ENCODE measurements at regions not wholly inside any gene's neighbourhood (a gene's known extent, or its start where the extent isn't known, plus 50 kb on each side); places are given as distances from the start of the nearest gene placed in this dataset.

- intact Hi-C loops (cut with micrococcal nuclease; ENCODE audit: unreplicated experiment): no loop called here
- RAD21 ChIA-PET (ENCODE audit: unreplicated experiment): no interaction called here
- ATAC-seq: no peak
Measured at GRCh38 chr17:56047331-56047730, 105.9 kb upstream of the ANKFN1 start.

GRCh38 chr17:56057869-56058268, 95.4 kb upstream of the ANKFN1 start:
- Histone ChIP-seq H3K79me2 (ENCODE audit: control insufficient read depth, insufficient read depth, low read length) (no peaks in the 10 kb centered on the region), H3K4me2 (ENCODE audit: control insufficient read depth, insufficient read depth) (no peak overlapping the region), H3K9ac (ENCODE audit: control insufficient read depth, insufficient read depth, low read length) (no peak overlapping the region), H3K4me1 (ENCODE audit: control insufficient read depth, insufficient read depth, low read length) (no peaks in the 10 kb centered on the region), H3K4me3 (no peak overlapping the region), H2AFZ (ENCODE audit: control insufficient read depth, low read depth, low read length) (no peak overlapping the region), H3K27me3 (replicated peaks in 1 of 2; ENCODE audit: control insufficient read depth in 2 of 2, insufficient read depth in 2 of 2, low read length in 1 of 2) (no peaks in the 10 kb centered on the region), H4K20me1 (ENCODE audit: control insufficient read depth, insufficient read depth) (no peaks in the 10 kb centered on the region), H3K36me3 (ENCODE audit: control insufficient read depth in 2 of 2, insufficient read depth in 2 of 2, low read length in 1 of 2) (no peaks in the 10 kb centered on the region), H3K9me3 (replicated peaks; ENCODE audit: control insufficient read depth, insufficient read depth, low read length) (no peaks in the 10 kb centered on the region), H3K27ac (ENCODE audit: control insufficient read depth, insufficient read depth) (no peak overlapping the region)
- SMC1A ChIA-PET (ENCODE audit: uncharacterized antibody, unreplicated experiment): interaction anchor here (0.6 kb wide), 1 partner anchor 315 kb away, joined by 3 read pairs; no protein-coding TSS in a partner anchor
- FAIRE-seq: no peak
- no peak for DNase-seq (ENCODE audit: low read depth, low spot score)
- WGBS (ENCODE audit: insufficient coverage, insufficient replicate concordance, low lambda C conversion rate, missing lambda C conversion rate): 40% methylated on average over 3 of the region's 3 CpGs
- intact Hi-C loops (cut with micrococcal nuclease; ENCODE audit: unreplicated experiment) (no loop called here), in situ Hi-C loops (cut with MboI) (no loop called here)
- RAD21 ChIA-PET (ENCODE audit: unreplicated experiment): no interaction called here
- ATAC-seq: no peak
- CTCF ChIA-PET: no interaction called here
- POLR2A ChIA-PET: no interaction called here
- BruUV-seq (replicated peaks): no TSS peak
- TF ChIP-seq PRDM15 (CRISPR knock-in tag; IDR thresholded peaks at IDR 0.05) (no peak), TCF7 (IDR thresholded peaks at IDR 0.05; ENCODE audit: borderline replicate concordance) (no peak), SUPT20H (IDR thresholded peaks at IDR 0.05; ENCODE audit: borderline replicate concordance, control insufficient read depth, low read depth, low read length) (no peak), NR2C2 (IDR thresholded peaks at IDR 0.05; ENCODE audit: borderline replicate concordance, control insufficient read depth, insufficient read length, low read depth) (no peak), JUND (IDR thresholded peaks at IDR 0.05; ENCODE audit: low read depth, low read length) (no peak), SMAD1 (IDR thresholded peaks at IDR 0.05; ENCODE audit: low read depth, partially characterized antibody) (no peak), NR2F1 (conservative IDR thresholded peaks at IDR 0.05) (no peak), CBX5 (IDR thresholded peaks at IDR 0.05; ENCODE audit: low read depth) (no peak), LARP7 (IDR thresholded peaks at IDR 0.05) (no peak), ETV6 (conservative IDR thresholded peaks at IDR 0.05 in 1 of 2, IDR thresholded peaks at IDR 0.05 in 1 of 2; ENCODE audit: borderline replicate concordance in 1 of 2, low read depth in 1 of 2) (no peak)

More at GRCh38 chr17:56047331-56047730, 105.9 kb upstream of the ANKFN1 start:
- BruUV-seq (replicated peaks): no TSS peak
- H3K36me3 ChIP-seq (ENCODE audit: control insufficient read depth in 2 of 2, insufficient read depth in 2 of 2, low read length in 1 of 2): no peaks in the 10 kb centered on the region
- no peaks in the 10 kb centered on the region for H3K27me3 ChIP-seq (replicated peaks in 1 of 2; ENCODE audit: control insufficient read depth in 2 of 2, insufficient read depth in 2 of 2, low read length in 1 of 2)
- no peak for FAIRE-seq
- ChIA-PET CTCF (no interaction called here), SMC1A (ENCODE audit: uncharacterized antibody, unreplicated experiment) (no interaction called here), POLR2A (no interaction called here)
- no peaks in the 10 kb centered on the region for H3K9me3 ChIP-seq (replicated peaks; ENCODE audit: control insufficient read depth, insufficient read depth, low read length)
- H3K9ac ChIP-seq (ENCODE audit: control insufficient read depth, insufficient read depth, low read length): no peak overlapping the region
- no peak overlapping the region for H3K4me3 ChIP-seq
- TF ChIP-seq NR2C1 (IDR thresholded peaks at IDR 0.05) (no peak), STAT3 (IDR thresholded peaks at IDR 0.05; ENCODE audit: low read depth, low read length) (no peak), JUNB (IDR thresholded peaks at IDR 0.05) (no peak), ZNF217 (IDR thresholded peaks at IDR 0.05) (no peak), RELA (IDR thresholded peaks at IDR 0.05; ENCODE audit: borderline replicate concordance, partially characterized antibody) (no peak), YY1 (IDR thresholded peaks at IDR 0.05; ENCODE audit: low read depth, low read length) (no peak), FOS (IDR thresholded peaks at IDR 0.05; ENCODE audit: borderline replicate concordance, extremely low read depth, insufficient read length) (no peak), RAD21 (IDR thresholded peaks at IDR 0.05; ENCODE audit: insufficient read depth, low read depth, low read length) (no peak), ZBED1 (IDR thresholded peaks at IDR 0.05; ENCODE audit: borderline replicate concordance) (no peak), SP1 (IDR thresholded peaks at IDR 0.05; ENCODE audit: low read depth, low read length) (no peak), MTA2 (IDR thresholded peaks at IDR 0.05; ENCODE audit: low read depth) (no peak), HDAC6 (IDR thresholded peaks at IDR 0.05; ENCODE audit: unreplicated experiment) (no peak), ZNF207 (IDR thresholded peaks at IDR 0.05; ENCODE audit: borderline replicate concordance) (no peak), ZNF24 (IDR thresholded peaks at IDR 0.05) (no peak), MEF2B (IDR thresholded peaks at IDR 0.05; ENCODE audit: partially characterized antibody, poor library complexity, severe bottlenecking) (no peak), ATF7 (IDR thresholded peaks at IDR 0.05; ENCODE audit: low read depth) (no peak), BRCA1 (IDR thresholded peaks at IDR 0.05; ENCODE audit: low read depth, low read length) (no peak), EGR1 (IDR thresholded peaks at IDR 0.05; ENCODE audit: borderline replicate concordance in 1 of 2, low read depth in 2 of 2, low read length in 2 of 2) (no peak)
- WGBS (ENCODE audit: insufficient coverage, insufficient replicate concordance, low lambda C conversion rate, missing lambda C conversion rate): 0% methylated on average over 5 of the region's 5 CpGs
- H4K20me1 ChIP-seq (ENCODE audit: control insufficient read depth, insufficient read depth): no peaks in the 10 kb centered on the region
- H2AFZ ChIP-seq (ENCODE audit: control insufficient read depth, low read depth, low read length): no peak overlapping the region
- H3K4me1 ChIP-seq (ENCODE audit: control insufficient read depth, insufficient read depth, low read length): no peaks in the 10 kb centered on the region
- in situ Hi-C loops (cut with MboI): no loop called here
- no peak overlapping the region for H3K4me2 ChIP-seq (ENCODE audit: control insufficient read depth, insufficient read depth)
- no peaks in the 10 kb centered on the region for H3K79me2 ChIP-seq (ENCODE audit: control insufficient read depth, insufficient read depth, low read length)
- no peak overlapping the region for H3K27ac ChIP-seq (ENCODE audit: control insufficient read depth, insufficient read depth)
- no peak for DNase-seq (ENCODE audit: low read depth, low spot score)
